ENCODE measurements at regions not wholly inside any gene's neighbourhood (a gene's known extent, or its start where the extent isn't known, plus 50 kb on each side); places are given as distances from the start of the nearest gene placed in this dataset.

- peak in 45 of 51 donors; percentile 0 to 78 (median 38) for DNase-seq
Measured at GRCh38 chr13:59531571-59532091, 632.1 kb downstream of the DIAPH3 start.

GRCh38 chr13:59532405-59532804 lies 631.3 kb downstream of the DIAPH3 start:
- DNase-seq: no peak

- DNase-seq: no peak
Measured at GRCh38 chr13:59533561-59534555, 629.9 kb downstream of the DIAPH3 start.

- DNase-seq: no peak
Measured at GRCh38 chr13:59534806-59535205, 628.9 kb downstream of the DIAPH3 start.

GRCh38 chr13:59537500-59537899 lies 626.2 kb downstream of the DIAPH3 start:
- DNase-seq: no peak

GRCh38 chr13:59538512-59538911 lies 625.2 kb downstream of the DIAPH3 start:
- DNase-seq: no peak

- no peak for DNase-seq
Measured at GRCh38 chr13:59542303-59542702, 621.4 kb downstream of the DIAPH3 start.

- no peak for DNase-seq
Measured at GRCh38 chr13:59543418-59543817, 620.3 kb downstream of the DIAPH3 start.

- DNase-seq: no peak
Measured at GRCh38 chr13:59545007-59545406, 618.7 kb downstream of the DIAPH3 start.

GRCh38 chr13:59546178-59546577 lies 617.5 kb downstream of the DIAPH3 start:
- DNase-seq: no peak

- no peak for DNase-seq
Measured at GRCh38 chr13:59547950-59548349, 615.8 kb downstream of the DIAPH3 start.

GRCh38 chr13:59562924-59563323 lies 600.8 kb downstream of the DIAPH3 start:
- no peak for DNase-seq

- DNase-seq: no peak
Measured at GRCh38 chr13:59566561-59566960, 597.2 kb downstream of the DIAPH3 start.

GRCh38 chr13:59568306-59568705 lies 595.4 kb downstream of the DIAPH3 start:
- no peak for DNase-seq

- DNase-seq: no peak
Measured at GRCh38 chr13:59570204-59570603, 593.5 kb downstream of the DIAPH3 start.

GRCh38 chr13:59584101-59584500 lies 579.6 kb downstream of the DIAPH3 start:
- no peak for DNase-seq

- no peak for DNase-seq
Measured at GRCh38 chr13:59584761-59585670, 578.7 kb downstream of the DIAPH3 start.

GRCh38 chr13:59587030-59587429 lies 576.7 kb downstream of the DIAPH3 start:
- no peak for DNase-seq

- no peak for DNase-seq
Measured at GRCh38 chr13:59587971-59588716, 575.6 kb downstream of the DIAPH3 start.

- no peak for DNase-seq
Measured at GRCh38 chr13:59588717-59589067, 575.0 kb downstream of the DIAPH3 start.

GRCh38 chr13:59601993-59602392 lies 561.7 kb downstream of the DIAPH3 start:
- DNase-seq: no peak
